Heart left ventricle (tissue), 16 donors: ENCODE measurements at regions not wholly inside any gene's neighbourhood (a gene's known extent, or its start where the extent isn't known, plus 50 kb on each side); places are given as distances from the start of the nearest gene placed in this dataset.

Source experiments
- ATAC-seq, 4 donors: fragments of 200-7000 bp; cut with Tn5 transposase; one replicate each; pipeline ENCODE4 v1.9.1; 2020 to 2022; ENCODE audit warnings: moderate library complexity in 4 of 4, mild to moderate bottlenecking in 3 of 4, moderate number of reproducible peaks in 1 of 4
- DNase-seq, 5 donors: peaks; one replicate each; pipeline ENCODE4 v3.0.0-alpha.2; 2020
- H3K27ac ChIP-seq, 12 donors: fragments of 200-600 bp; sonication (generic) in 4 of 12; one replicate each; pipeline versions ENCODE4 v1.5.0 to v1.8.0; 2016 to 2022; ENCODE audit warnings: mild to moderate bottlenecking in 2 of 12
- H3K27me3 ChIP-seq, 9 donors: fragments of 200-600 bp; sonication (generic) in 2 of 9; one replicate each; pipeline versions ENCODE4 v1.5.1 to v1.8.0; 2016 to 2022; ENCODE audit warnings: mild to moderate bottlenecking in 3 of 9
- H3K36me3 ChIP-seq, 9 donors: fragments of 200-600 bp; sonication (generic) in 2 of 9; one replicate each; pipeline versions ENCODE4 v1.5.0 to v1.8.0; 2018 to 2022; ENCODE audit warnings: mild to moderate bottlenecking in 2 of 9
- H3K4me1 ChIP-seq, 12 donors: fragments of 200-600 bp; sonication (generic) in 4 of 12; one replicate each; pipeline versions ENCODE4 v1.5.0 to v1.8.0; 2016 to 2022; ENCODE audit warnings: mild to moderate bottlenecking in 3 of 12
- H3K4me3 ChIP-seq, 12 donors: fragments of 200-600 bp; sonication (generic) in 4 of 12; one replicate each; pipeline versions ENCODE4 v1.5.0 to v1.8.0; 2017 to 2022; ENCODE audit warnings: mild to moderate bottlenecking in 9 of 12, moderate library complexity in 4 of 12
- H3K9me3 ChIP-seq, 12 donors: fragments of 200-600 bp; sonication (generic) in 4 of 12; one replicate each; pipeline versions ENCODE4 v1.5.0 to v1.8.0; 2016 to 2022; ENCODE audit warnings: mild to moderate bottlenecking in 1 of 12
- CTCF ChIP-seq, 12 donors: fragments of 200-600 bp; sonication (generic) in 4 of 12; IDR thresholded peaks; one replicate each; pipeline versions ENCODE4 v1.5.0 to v1.8.0; 2018 to 2022; ENCODE audit warnings: antibody characterized with exemption in 12 of 12, mild to moderate bottlenecking in 5 of 12
- POLR2A ChIP-seq, 2 donors: fragments of 450-650 bp; IDR thresholded peaks; one replicate each; pipeline ENCODE4 v1.6.1; 2017; ENCODE audit warnings: antibody characterized with exemption in 2 of 2, mild to moderate bottlenecking in 2 of 2, moderate library complexity in 2 of 2
- WGBS, 4 donors: extraction: QIAGEN DNeasy Blood & Tissue Kit in 2 of 4; methylation state at CpG; one replicate each; pipeline versions ENCODE4 v1.1.5 to v1.1.7; 2013 to 2018; 5-methylcytosine and 5-hydroxymethylcytosine counted together
- intact Hi-C, 10 donors: fragments of 100-400 bp; cut with DNase I; formaldehyde crosslinking; loops; one replicate each; pipeline versions ENCODE4 v1.11.1 to v1.14.2; 2022
- donor health status: ischemic (EF 13 %, LVEDD 7.1; RV severe dilation, severe dysfunction).
- donor health status: healthy with polysubstance abuse.
- donor health status: DM: no; HTN: yes; CAD: no.
- donor health status: DM: no; HTN: no; CAD: no.
- donor health status: ischemic (EF 25% LVEDD 6.9; RV normal size, moderate dysfunction).
- donor health status: ischemic (EF 25% LVEDD 5.7; RV mildly dilated, moderate dysfunction).
- donor health status: healthy.
- donor health status: DM: yes; HTN: yes; CAD: no.
- donor health status: ischemic (EF 35%, LVEDD 5.7; RV mildly dilated, moderate dysfunction).
- donor health status: nonischemic (EF 11% LVEDD 7.7; RV severe dilation, severe dysfunction).
- donor health status: DM: yes; HTN: yes; CAD: no.
- donor health status: PGD.
- donor health status: ischemic (EF 29% LVEDD 5.4; RV normal size, mild dysfunction).
- donor health status: nonischemic (EF 23%, LVEDD 6.1; RV moderate dilation, normal function).

- peaks cover 0 to 18% (median 0%) of the 10 kb centered on the region in 12 donors for H3K4me1 ChIP-seq
- no peaks in the 10 kb centered on the region for H3K36me3 ChIP-seq
- ATAC-seq (no peak), DNase-seq (no peak)
- no peaks in the 10 kb centered on the region for H3K27me3 ChIP-seq
- intact Hi-C loops: loop anchor here in 1 of 10 donors (5.0 kb wide), 1 partner anchor 330 kb away; no protein-coding TSS in a partner anchor
- H3K9me3 ChIP-seq: no peaks in the 10 kb centered on the region
- H3K4me3 ChIP-seq: no peak overlapping the region
- 75 to 88% (median 84%) methylated on average over 7 of the region's 7 CpGs for WGBS, 4 donors
- TF ChIP-seq POLR2A (IDR thresholded peaks at IDR 0.05): no peak
- no peak for TF ChIP-seq CTCF (IDR thresholded peaks at IDR 0.05)
- no peak overlapping the region for H3K27ac ChIP-seq
These were observed 332.4 kb upstream of the PRICKLE1 start for GRCh38 chr12:42921741-42922504.

GRCh38 chr12:42919691-42920090, 330.1 kb upstream of the PRICKLE1 start:
- no peaks in the 10 kb centered on the region for H3K36me3 ChIP-seq
- TF ChIP-seq CTCF (IDR thresholded peaks at IDR 0.05) (no peak), POLR2A (IDR thresholded peaks at IDR 0.05) (no peak)
- H3K9me3 ChIP-seq: no peaks in the 10 kb centered on the region
- 80 to 88% (median 84%) methylated on average over 1 of the region's 1 CpG for WGBS, 4 donors
- H3K4me1 ChIP-seq: peaks cover 0 to 18% (median 0%) of the 10 kb centered on the region in 12 donors
- intact Hi-C loops: loop anchor here in 1 of 10 donors (5.0 kb wide), 1 partner anchor 327 kb away; no protein-coding TSS in a partner anchor
- DNase-seq (no peak), ATAC-seq (no peak)
- H3K4me3 ChIP-seq: no peak overlapping the region
- no peaks in the 10 kb centered on the region for H3K27me3 ChIP-seq
- H3K27ac ChIP-seq: no peak overlapping the region

- Histone ChIP-seq H3K9me3 (no peaks in the 10 kb centered on the region), H3K4me3 (no peak overlapping the region), H3K27me3 (no peaks in the 10 kb centered on the region), H3K4me1 (peaks cover 0 to 11% (median 0%) of the 10 kb centered on the region in 12 donors), H3K27ac (no peak overlapping the region), H3K36me3 (no peaks in the 10 kb centered on the region)
- DNase-seq (no peak), ATAC-seq (peak in 3 of 4 donors; percentile 71 to 92 (median 77))
- intact Hi-C loops: no loop called here
- no peak for TF ChIP-seq POLR2A (IDR thresholded peaks at IDR 0.05)
- no peak for TF ChIP-seq CTCF (IDR thresholded peaks at IDR 0.05)
- 40 to 47% (median 42%) methylated on average over 3 of the region's 3 CpGs for WGBS, 4 donors
These were observed 328.9 kb upstream of the PRICKLE1 start for GRCh38 chr12:42918443-42918842.

- H3K9me3 ChIP-seq: peaks cover 0 to 5% (median 0%) of the 10 kb centered on the region in 12 donors
- TF ChIP-seq CTCF (IDR thresholded peaks at IDR 0.05): no peak
- no peak for TF ChIP-seq POLR2A (IDR thresholded peaks at IDR 0.05)
- H3K4me3 ChIP-seq: no peak overlapping the region
- H3K27me3 ChIP-seq: no peaks in the 10 kb centered on the region
- H3K4me1 ChIP-seq: peaks cover 0 to 7% (median 0%) of the 10 kb centered on the region in 12 donors
- DNase-seq (no peak), ATAC-seq (no peak)
- intact Hi-C loops: no loop called here
- WGBS, 4 donors: 82 to 87% (median 84%) methylated on average over 3 of the region's 3 CpGs
- no peaks in the 10 kb centered on the region for H3K36me3 ChIP-seq
- no peak overlapping the region for H3K27ac ChIP-seq
These were observed 326.6 kb upstream of the PRICKLE1 start for GRCh38 chr12:42916143-42916542.
